BLaER1 (cell line): ENCODE measurements at regions not wholly inside any gene's neighbourhood (a gene's known extent, or its start where the extent isn't known, plus 50 kb on each side); places are given as distances from the start of the nearest gene placed in this dataset.
A peak's percentile ranks its signal among the peaks of the same experiment; 100 is the strongest.

Source experiments
- H3K27ac ChIP-seq: shearing (Covaris generic); formaldehyde crosslinking; 2 replicates; pipeline ENCODE4 v1.8.1; 2022
- H3K27me3 ChIP-seq: shearing (Covaris generic); formaldehyde crosslinking; 2 replicates; pipeline ENCODE4 v1.8.1; 2022
- H3K36me3 ChIP-seq: shearing (Covaris generic); formaldehyde crosslinking; 2 replicates; pipeline ENCODE4 v1.8.1; 2022
- H3K4me1 ChIP-seq: shearing (Covaris generic); formaldehyde crosslinking; 2 replicates; pipeline ENCODE4 v1.8.1; 2022
- H3K4me2 ChIP-seq: shearing (Covaris generic); formaldehyde crosslinking; 2 replicates; pipeline ENCODE4 v1.8.1; 2022
- H3K4me3 ChIP-seq: shearing (Covaris generic); formaldehyde crosslinking; 2 replicates; pipeline ENCODE4 v1.8.1; 2022
- H3K9ac ChIP-seq: shearing (Covaris generic); formaldehyde crosslinking; 2 replicates; pipeline ENCODE4 v1.8.1; 2022
- H3K9me3 ChIP-seq: shearing (Covaris generic); formaldehyde crosslinking; 2 replicates; pipeline ENCODE4 v1.8.1; 2022
- H4K20me1 ChIP-seq: shearing (Covaris generic); formaldehyde crosslinking; 2 replicates; pipeline ENCODE4 v1.8.1; 2022
- Cebpa-rat ChIP-seq: shearing (Covaris generic); IDR thresholded peaks from 2 replicates; pipeline ENCODE4 v1.8.1; 2022

- H3K9ac ChIP-seq: no peak overlapping the region
Measured at GRCh38 chr9:129280623-129281271, 102.7 kb upstream of the IER5L start.

GRCh38 chr9:129280236-129280622 lies 102.2 kb upstream of the IER5L start:
- Histone ChIP-seq H3K4me2 (peak overlapping the region; percentile 96), H4K20me1 (no peaks in the 10 kb centered on the region), H3K4me1 (peaks cover 96% of the 10 kb centered on the region), H3K4me3 (no peak overlapping the region), H3K36me3 (no peaks in the 10 kb centered on the region), H3K9ac (no peak overlapping the region), H3K9me3 (no peaks in the 10 kb centered on the region), H3K27me3 (no peaks in the 10 kb centered on the region), H3K27ac (no peak overlapping the region)
- no peak for TF ChIP-seq Cebpa-rat

More at GRCh38 chr9:129280623-129281271, 102.7 kb upstream of the IER5L start:
- H3K9me3 ChIP-seq: no peaks in the 10 kb centered on the region
- H3K4me1 ChIP-seq: peaks cover 94% of the 10 kb centered on the region
- TF ChIP-seq Cebpa-rat: no peak
- H4K20me1 ChIP-seq: no peaks in the 10 kb centered on the region
- H3K27me3 ChIP-seq: no peaks in the 10 kb centered on the region
- H3K27ac ChIP-seq: no peak overlapping the region; the same call in 1 of the 2 replicates
- H3K36me3 ChIP-seq: no peaks in the 10 kb centered on the region
- H3K4me3 ChIP-seq: no peak overlapping the region
- H3K4me2 ChIP-seq: peak overlapping the region; percentile 96

GRCh38 chr9:129278391-129279237 lies 100.6 kb upstream of the IER5L start:
- Histone ChIP-seq H3K36me3 (no peaks in the 10 kb centered on the region), H3K27me3 (no peaks in the 10 kb centered on the region), H4K20me1 (no peaks in the 10 kb centered on the region), H3K9ac (no peak overlapping the region; the same call in 1 of the 2 replicates), H3K27ac (peak overlapping the region; percentile 61), H3K4me1 (peaks cover 98% of the 10 kb centered on the region), H3K4me3 (peak overlapping the region; percentile 47), H3K9me3 (no peaks in the 10 kb centered on the region), H3K4me2 (peak overlapping the region; percentile 96)
- TF ChIP-seq Cebpa-rat: no peak

GRCh38 chr9:129276486-129277230 lies 98.6 kb upstream of the IER5L start:
- H3K36me3 ChIP-seq: no peaks in the 10 kb centered on the region
- H3K9ac ChIP-seq: 0 out of 2 replicates have a peak overlapping the region, but pooled peaks have one; percentile 24
- no peaks in the 10 kb centered on the region for H4K20me1 ChIP-seq
- H3K4me1 ChIP-seq: peaks cover 90% of the 10 kb centered on the region
- H3K27me3 ChIP-seq: no peaks in the 10 kb centered on the region
- peak overlapping the region; percentile 96 for H3K4me2 ChIP-seq
- H3K4me3 ChIP-seq: no peak overlapping the region
- H3K27ac ChIP-seq: no peak overlapping the region
- H3K9me3 ChIP-seq: no peaks in the 10 kb centered on the region; the same call in 1 of the 2 replicates
- no peak for TF ChIP-seq Cebpa-rat

- Histone ChIP-seq H4K20me1 (no peaks in the 10 kb centered on the region; the same call in 1 of the 2 replicates), H3K9me3 (no peaks in the 10 kb centered on the region; the same call in 1 of the 2 replicates), H3K4me1 (peaks cover 90% of the 10 kb centered on the region), H3K9ac (no peak overlapping the region), H3K36me3 (no peaks in the 10 kb centered on the region), H3K4me3 (no peak overlapping the region), H3K27ac (no peak overlapping the region), H3K4me2 (peak overlapping the region; percentile 96), H3K27me3 (no peaks in the 10 kb centered on the region)
- no peak for TF ChIP-seq Cebpa-rat
Measured at GRCh38 chr9:129275626-129276247, 97.7 kb upstream of the IER5L start.

- TF ChIP-seq Cebpa-rat: no peak
- H4K20me1 ChIP-seq: no peaks in the 10 kb centered on the region; the same call in 1 of the 2 replicates
- peak overlapping the region; percentile 96 for H3K4me2 ChIP-seq
- H3K4me3 ChIP-seq: no peak overlapping the region
- no peak overlapping the region for H3K27ac ChIP-seq
- no peak overlapping the region for H3K9ac ChIP-seq
- no peaks in the 10 kb centered on the region; the same call in 1 of the 2 replicates for H3K9me3 ChIP-seq
- no peaks in the 10 kb centered on the region for H3K27me3 ChIP-seq
- no peaks in the 10 kb centered on the region for H3K36me3 ChIP-seq
- H3K4me1 ChIP-seq: peaks cover 90% of the 10 kb centered on the region
Measured at GRCh38 chr9:129273941-129274684, 96.1 kb upstream of the IER5L start.

GRCh38 chr9:129273136-129273895 lies 95.3 kb upstream of the IER5L start:
- Histone ChIP-seq H3K27ac (no peak overlapping the region), H3K4me2 (no peak overlapping the region), H4K20me1 (no peaks in the 10 kb centered on the region; the same call in 1 of the 2 replicates), H3K9me3 (no peaks in the 10 kb centered on the region; the same call in 1 of the 2 replicates), H3K27me3 (no peaks in the 10 kb centered on the region), H3K4me1 (peaks cover 89% of the 10 kb centered on the region), H3K4me3 (no peak overlapping the region), H3K36me3 (no peaks in the 10 kb centered on the region), H3K9ac (no peak overlapping the region)
- TF ChIP-seq Cebpa-rat: no peak

- H3K36me3 ChIP-seq: no peaks in the 10 kb centered on the region
- H3K27ac ChIP-seq: no peak overlapping the region
- no peaks in the 10 kb centered on the region; the same call in 1 of the 2 replicates for H3K9me3 ChIP-seq
- H4K20me1 ChIP-seq: no peaks in the 10 kb centered on the region; the same call in 1 of the 2 replicates
- H3K4me3 ChIP-seq: no peak overlapping the region
- H3K4me2 ChIP-seq: peak overlapping the region; percentile 93
- peaks cover 80% of the 10 kb centered on the region for H3K4me1 ChIP-seq
- H3K9ac ChIP-seq: no peak overlapping the region
- no peak for TF ChIP-seq Cebpa-rat
- no peaks in the 10 kb centered on the region for H3K27me3 ChIP-seq
Measured at GRCh38 chr9:129272348-129273025, 94.4 kb upstream of the IER5L start.
